ENCODE measurements at regions not wholly inside any gene's neighbourhood (a gene's known extent, or its start where the extent isn't known, plus 50 kb on each side); places are given as distances from the start of the nearest gene placed in this dataset.

- TF ChIP-seq CTCF (IDR thresholded peaks at IDR 0.05), result no peak
- TF ChIP-seq POLR2A (IDR thresholded peaks at IDR 0.05), result no peak
Observed at GRCh38 chr17:27240086-27240801, 53.7 kb upstream of the WSB1 start.

Measured in vagina (tissue), 2 donors.